ENCODE measurements at regions not wholly inside any gene's neighbourhood (a gene's known extent, or its start where the extent isn't known, plus 50 kb on each side); places are given as distances from the start of the nearest gene placed in this dataset.

DNA sequence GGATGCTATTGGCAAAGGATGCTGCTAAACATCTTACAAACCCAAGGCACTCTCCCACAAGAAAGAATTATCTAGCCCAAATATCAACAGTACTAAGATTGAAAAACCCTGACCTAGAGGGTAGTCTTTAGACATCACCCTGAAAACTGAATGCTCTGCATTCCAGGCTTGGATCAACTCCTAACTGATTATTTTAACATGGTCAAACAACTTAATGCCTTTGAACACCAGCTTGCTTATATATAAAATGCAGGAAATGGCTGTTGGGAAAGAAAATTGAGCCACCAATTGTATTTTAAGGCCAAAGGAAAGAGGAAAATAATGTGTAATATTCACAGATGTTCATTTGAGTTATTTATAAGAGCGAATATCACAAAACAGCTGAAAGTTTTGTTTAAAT lies 72.2 kb upstream of the C1orf87 start:
- DNase-seq, result no peak

DNA sequence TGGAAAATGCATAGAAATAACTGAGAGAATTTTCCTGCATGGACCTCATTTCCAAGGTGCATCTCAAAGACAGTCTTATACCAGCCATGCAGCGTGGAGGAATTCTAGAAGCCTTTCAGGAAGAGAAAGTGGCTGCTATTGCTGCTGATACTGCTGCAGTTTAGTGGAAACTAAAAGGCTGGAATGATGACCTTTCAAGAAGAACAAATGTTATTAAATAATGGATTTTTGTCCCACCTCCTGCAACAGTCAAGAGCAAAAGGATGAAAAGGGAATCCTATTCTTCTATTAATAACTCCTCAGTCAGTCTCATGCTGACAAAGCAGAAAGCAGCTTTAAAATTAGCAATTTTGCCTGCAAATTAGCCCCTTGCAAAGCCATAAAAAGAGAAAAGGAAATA lies 68.2 kb upstream of the C1orf87 start:
- no peak for DNase-seq

DNA sequence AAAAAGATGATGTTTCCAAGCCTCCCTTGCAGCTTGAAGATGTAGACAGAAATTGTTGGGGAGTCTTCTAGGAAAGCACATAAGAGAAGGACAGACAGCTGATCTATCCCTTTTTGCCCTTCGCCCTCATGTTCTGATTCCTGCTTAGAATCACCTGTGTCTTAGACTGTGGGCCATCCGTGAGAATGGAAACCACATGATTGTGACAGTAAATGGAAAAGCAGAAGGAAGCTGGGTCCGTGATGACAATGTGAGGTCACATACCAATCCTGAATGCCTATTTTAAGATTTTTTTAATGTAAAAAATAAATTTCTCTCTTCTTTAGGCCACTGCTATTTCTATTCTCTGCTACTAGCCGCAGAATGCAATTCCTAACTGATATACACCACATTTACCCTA lies 67.7 kb upstream of the C1orf87 start:
- DNase-seq, result no peak

DNA sequence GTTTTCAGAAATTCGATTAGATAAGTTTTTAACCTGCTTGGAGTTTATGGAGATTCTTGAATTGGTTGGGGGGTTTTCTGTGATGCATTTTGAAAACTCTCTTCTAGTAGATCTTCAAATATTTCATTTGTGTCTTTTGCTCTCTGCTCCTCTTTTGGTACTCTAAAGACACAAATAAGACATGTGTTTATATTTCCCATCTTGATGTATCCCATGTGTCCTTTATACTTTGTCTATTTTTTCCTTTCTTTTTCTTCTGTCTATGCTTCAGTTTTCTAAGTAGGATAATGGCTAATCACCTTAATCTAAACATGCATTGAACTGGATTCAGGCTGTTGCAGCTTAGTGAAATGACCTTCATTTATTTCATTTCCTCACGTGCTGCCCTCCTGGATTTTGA lies 63.8 kb upstream of the C1orf87 start:
- no peak for DNase-seq

DNA sequence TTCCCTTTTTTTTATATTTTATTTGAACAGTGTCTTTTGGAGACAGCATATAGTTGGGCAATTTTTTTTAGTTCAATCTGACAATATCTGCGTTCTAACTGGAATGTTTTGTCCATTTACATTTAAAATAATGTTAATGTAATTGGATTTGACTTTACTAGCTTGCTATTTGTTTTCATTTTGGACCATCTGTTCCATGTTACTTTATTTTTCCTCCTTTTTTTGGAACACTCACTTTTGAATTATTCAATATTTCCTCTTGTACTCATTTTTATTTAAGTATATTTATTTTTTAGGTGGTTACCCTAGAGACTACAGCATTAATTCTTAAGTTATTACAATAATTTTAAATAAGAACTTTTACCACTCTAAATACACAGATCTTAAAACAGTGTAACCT lies 62.8 kb upstream of the C1orf87 start:
- no peak for DNase-seq

DNA sequence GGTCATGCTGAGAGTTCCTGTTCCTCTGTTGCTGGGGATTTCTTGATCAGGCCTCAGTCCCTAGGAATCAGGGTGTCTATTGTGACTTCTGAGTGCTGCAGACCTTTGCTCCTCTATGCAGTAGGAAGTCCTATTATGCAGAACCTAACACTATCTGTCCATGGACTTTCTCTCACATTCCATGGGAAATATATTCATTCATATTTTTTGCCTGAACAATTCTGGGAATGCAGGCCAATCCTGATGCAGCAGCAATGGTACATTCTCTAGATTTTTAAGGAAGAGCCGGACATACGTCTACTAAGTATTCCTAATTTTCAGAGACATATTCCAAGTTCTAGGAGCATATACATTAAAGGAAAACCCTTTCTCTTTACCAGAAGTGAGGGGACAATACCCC lies 61.1 kb upstream of the C1orf87 start:
- no peak for DNase-seq

DNA sequence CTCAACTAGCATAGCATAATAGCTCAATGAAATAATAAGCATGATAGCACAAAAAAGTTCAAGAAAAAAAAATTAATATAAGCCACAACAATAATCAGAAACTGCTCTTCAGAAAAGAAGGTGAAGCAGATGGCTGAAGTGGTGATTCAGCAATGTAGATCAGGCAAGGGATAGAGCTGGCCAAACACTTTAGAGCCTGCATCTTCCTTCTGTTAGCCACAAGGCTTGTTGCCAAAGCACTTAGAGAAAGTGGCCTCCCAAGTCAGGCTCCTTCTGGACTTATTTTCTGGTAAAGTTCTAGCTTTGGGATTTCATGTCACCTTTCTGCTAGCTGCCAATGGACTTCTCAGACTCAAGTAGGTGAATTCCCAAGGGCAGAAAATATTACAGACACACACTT lies 60.3 kb upstream of the C1orf87 start:
- no peak for DNase-seq

DNA sequence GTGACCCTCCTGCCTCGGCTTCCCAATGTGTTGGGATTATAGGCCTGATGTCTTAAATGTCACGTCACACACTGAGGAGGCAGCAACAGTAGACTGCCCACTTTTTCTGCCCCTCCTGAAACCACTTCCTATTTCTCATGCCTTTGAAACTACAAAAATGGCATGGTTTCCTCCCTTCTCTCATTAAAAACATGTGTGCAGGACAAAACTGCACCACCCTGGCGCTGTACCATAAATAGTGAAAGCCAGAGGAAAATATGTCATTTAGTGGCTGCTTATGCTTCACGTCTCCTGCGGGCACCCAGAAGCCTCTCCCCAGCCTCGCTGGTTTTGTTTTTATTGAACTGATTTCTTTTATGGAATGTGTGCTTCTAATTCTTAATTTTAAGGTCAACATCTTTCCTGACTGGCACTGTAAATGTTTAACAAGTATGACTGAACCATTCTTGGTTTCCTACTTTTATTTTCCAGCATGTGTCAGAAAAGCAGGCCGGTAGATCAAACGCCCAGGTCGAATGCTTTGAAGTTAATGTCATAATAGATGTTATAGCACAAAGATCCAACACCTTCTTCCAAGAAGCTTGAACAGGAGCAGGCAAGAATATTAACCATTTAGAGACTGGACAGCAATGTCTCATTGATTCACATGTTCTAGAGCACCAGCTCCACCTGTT lies 59.6 kb upstream of the C1orf87 start:
- no peak for DNase-seq

DNA sequence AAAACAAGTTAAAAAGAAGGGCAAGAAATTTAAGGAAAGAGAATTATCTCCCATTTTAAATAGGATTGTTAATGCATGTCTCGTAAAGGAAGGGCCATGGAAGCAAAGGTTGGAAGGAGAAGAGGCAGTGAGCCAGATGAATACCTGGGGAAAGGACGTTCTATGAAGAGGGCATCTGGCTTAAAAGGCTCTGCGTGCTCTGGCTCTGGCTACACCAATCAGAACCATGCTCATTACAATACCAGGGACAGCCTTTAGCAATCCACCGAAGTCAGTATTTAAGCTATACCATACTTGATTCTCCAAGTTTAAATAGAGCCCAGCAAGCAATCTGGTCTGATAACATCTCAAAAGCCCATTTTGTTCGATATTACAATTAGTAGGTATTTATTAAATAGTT lies 58.5 kb upstream of the C1orf87 start:
- no peak for DNase-seq

DNA sequence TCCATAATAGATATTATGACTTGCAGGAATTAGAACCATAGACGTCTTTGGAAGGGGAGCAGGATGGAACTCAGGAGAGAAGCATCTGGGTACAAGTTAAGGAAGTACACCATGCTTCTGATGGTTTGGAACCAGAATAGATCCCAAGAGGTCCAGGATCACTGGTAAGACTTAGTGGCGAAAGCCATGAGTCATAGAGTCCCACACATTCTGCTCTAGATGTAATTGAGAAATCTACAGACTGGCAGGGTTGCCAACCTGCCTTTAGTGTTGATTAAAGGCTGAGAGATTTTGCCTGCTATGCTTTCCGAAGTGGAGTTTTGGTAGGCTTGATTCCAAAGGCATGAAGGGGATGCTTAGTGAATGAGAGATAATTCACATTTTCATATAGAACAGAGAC lies 57.1 kb upstream of the C1orf87 start:
- no peak for DNase-seq

DNA sequence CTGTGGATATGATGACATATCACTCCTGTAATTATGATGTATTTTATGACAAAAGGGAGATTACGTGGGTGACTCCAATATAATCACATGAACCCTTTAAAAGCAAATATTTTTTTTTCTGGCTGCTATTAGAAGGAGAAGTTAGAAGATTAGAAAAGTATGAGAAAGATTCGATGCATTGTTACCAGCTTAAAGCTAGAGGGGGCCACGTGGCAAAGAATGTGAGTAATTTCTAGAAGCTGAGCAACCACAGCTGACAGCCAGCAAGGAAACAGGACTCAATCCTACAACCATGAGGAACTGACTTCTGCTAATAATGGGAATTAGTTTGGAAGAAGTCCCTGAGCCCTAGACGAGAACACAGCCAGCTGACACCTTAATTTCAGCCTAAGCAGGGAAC lies 56.3 kb upstream of the C1orf87 start:
- peak in 1 of 3 experiments; percentile 21 for DNase-seq

DNA sequence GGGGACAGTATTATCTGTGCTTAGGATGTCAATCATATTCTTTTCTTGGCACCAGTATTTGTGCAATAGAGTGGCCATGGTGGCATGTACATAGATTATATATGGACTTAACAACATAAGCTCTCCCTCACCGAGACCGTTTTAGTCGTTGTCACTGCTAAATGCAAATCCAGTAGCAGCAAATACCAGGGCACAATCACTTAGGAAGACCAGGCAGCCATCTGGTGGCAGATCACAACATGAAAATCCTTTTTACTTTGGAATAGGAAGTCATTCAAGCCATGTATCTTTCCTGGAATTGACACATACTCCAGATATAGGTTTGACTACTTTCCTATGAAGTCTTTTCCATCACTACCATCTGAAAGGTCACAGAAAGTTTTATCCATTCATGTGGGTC lies 53.2 kb upstream of the C1orf87 start:
- DNase-seq, result peak in 1 of 3 experiments; percentile 5

Data from NCI-H1417 (cell line).